HG03103 (cell line): ENCODE measurements at regions not wholly inside any gene's neighbourhood (a gene's known extent, or its start where the extent isn't known, plus 50 kb on each side); places are given as distances from the start of the nearest gene placed in this dataset.

Experiments
- ATAC-seq: cut with Tn5 transposase; IDR thresholded peaks from one replicate; pipeline ENCODE4 v1.9.1; 2021; ENCODE audit warnings: low read depth; ENCODE audit not compliant: unreplicated experiment

DNA sequence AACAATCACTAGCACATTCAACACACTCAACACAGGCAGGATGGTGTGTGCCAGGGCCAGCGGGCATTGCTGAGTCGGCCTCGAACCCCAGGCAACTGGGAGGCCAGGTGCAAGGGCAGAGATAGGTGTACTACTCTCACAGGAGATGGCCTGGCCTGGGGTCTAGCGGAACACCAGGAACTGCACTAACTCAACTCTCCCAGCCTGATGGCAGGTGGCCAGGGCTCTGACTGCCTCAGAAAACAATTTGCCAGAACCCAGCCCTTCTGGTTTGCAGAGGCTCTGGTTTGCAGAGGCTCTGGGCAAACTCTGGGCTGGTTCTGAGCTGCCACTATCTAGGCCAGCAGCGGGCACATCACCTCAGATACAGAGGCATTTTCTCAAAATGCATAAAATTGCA lies 229.2 kb upstream of the CHRNA7 start:
- no peak for ATAC-seq

DNA sequence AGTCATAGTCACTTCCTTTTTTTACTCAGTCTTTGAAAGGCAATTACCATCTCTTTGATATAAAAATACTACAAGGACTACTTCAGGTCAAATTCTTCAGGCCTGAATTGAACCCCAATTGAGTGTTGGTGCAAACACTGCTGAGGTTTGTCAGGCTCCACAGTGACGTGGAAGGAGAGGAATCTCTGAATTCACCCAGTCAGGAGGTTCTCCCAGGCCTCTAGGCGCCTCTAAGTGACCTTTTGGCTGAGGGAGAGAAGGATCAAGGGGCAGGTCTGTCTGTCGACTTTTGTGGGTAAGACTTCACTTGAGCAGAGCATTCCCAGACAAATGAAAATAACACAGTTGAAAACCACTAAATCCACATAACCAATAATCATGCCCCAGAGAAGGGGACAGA lies 227.6 kb upstream of the CHRNA7 start:
- ATAC-seq, result no peak

DNA sequence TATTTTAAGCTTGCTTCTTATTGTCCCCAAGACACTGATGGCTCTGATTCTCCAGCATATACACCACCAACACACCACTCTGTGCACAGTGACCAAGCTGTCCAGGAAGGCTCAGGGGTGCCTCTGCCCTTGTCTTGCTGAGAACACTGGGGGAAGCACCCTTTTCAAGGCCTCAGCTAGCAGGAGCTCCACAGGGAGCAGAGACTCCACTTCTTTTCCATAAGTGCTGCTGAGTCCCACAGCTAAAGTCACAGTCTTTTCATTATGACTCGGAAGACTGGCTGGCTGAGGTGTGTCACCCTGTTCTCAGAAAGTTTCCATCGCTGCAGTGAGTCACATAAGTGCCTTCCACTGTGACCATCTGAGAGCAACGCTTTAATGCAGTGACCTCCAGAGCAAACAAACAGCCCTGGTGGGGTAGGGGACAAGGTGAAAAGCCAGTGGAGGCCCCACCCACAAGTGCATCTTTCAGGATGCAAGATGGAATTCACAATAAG lies 226.9 kb upstream of the CHRNA7 start:
- no peak for ATAC-seq

DNA sequence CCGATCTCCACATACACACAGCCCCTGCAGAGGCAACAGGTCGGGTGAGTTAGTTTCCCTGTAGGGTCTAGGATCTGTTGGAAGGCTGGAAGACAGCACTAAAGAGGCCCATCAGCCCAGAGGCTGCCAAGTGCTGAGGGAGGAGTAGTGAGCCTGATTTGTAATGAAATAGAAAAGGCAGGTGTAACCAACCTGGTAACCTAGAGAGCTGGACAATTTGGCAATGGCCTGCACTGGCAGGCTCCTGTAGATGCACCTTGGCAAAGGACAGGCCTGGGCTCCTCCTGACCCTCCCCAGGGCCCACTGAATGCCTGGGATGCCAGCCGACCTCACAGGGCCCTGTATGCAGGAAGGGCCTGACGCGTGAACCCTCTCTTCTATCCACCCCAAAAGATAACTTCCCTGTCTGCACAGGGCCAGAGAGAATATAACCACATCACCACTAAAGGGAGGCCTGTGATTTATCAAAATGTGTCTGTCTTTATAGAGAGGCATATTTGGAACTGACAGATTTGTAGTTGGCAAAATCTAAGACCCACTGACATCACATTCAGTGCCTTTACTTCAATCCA lies 225.1 kb upstream of the CHRNA7 start:
- no peak for ATAC-seq

DNA sequence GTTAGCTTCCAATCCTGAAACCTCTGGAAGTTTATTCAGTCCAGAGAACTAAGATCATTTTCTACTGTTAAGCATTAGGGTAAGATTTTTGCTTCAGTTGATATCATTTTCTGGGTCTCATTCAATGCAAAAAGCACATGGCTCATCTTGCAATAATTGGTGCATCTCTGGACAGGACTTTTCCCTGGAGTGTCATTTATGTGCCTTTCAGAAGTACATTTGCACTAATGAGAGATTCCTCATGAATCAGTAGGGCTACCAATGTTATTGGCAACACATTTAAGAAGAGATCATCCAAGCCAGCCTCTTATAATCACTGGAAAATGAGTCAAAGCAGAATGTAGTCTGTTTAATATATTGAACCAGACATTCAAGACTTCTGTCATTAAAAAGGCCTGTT lies 224.2 kb upstream of the CHRNA7 start:
- no peak for ATAC-seq

DNA sequence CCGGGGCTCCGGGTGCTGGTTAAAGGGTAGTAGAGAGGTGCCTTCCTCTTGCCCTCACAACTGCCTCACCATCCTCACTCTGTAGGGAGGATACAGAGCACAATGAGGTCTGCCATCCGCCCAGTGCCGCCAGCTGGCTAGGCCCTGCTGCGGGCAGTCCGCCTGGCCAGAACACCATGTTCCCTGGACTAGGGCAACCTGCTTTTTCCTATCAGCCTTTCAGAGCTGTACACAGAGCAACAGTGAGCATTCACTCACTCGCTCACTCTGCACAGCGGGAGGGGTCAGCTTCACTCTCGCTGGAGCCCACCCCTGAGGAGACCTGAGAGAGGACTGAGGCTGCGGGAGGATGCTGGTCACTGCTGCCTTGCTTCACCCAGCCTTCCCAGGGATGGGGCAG lies 218.7 kb upstream of the CHRNA7 start:
- no peak for ATAC-seq

DNA sequence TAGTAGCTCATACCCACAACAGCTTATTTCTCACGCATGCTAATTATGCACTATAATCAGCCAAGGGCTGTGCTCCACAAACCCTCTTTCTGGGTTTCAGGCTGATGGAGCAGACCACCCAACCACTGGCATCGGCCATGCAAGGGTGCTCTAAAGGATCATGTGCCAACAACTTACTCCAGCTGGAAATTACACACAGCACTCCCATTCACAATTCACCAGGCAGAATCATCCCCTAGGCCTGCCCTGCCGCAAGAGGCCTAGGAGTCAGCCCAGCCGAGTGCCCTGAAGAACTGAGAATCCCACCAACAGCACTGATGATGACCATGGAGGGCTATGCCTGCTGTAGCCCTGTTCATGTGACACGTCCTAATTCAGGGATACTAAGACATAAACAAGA lies 216.2 kb upstream of the CHRNA7 start:
- ATAC-seq, result no peak

DNA sequence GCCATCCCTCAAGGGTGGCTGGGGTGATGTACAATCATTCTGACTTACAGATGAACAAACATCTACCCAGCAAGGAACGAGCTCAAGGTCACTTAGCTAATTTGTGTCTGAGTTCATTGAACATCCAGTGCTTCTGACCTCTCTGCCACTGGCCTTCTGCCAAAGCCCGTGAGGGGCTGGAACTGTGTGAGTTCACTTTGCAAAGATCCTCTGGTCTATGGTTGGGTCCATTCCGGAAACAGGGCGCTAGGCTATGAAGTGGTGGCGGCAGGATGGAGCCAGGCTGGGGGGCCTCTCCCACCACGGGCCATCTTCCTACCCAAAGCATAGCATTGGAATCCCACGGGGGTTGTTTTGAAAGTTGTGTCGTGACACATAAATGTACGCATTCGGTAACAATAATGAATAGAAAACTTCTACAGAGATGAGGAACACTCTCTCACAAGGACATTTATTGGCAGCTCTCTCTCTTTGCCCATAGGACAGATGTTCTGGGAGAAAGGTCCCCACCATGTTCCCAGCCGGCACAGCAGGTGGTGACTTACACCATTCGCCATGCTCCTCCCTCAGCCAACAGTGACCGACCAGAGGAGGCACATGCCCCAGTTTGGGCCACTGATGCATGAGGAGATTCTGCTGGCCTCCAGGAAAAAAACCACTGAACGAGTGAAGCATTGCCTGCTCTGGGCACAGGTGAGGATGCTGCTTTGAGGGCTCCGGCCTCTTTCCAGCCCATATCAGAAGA lies 214.7 kb upstream of the CHRNA7 start:
- no peak for ATAC-seq

DNA sequence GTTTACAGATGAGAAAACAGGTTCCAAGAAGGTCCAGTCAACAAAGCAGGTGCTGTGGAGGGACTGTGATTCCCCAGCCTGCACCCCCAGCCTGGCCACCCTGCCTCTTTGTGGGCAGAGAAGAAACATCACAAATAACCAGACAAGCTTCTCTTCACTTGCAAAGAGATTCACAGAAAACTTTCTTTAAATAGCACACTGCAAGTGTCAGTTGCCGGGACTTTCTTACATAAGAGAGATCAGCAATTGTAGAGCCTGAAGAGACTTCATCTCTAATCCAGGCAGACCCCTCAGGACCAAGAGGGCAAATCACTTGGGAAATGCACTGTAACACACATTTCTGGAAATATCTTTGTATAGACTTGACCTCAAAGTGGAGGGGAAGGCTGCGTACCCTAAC lies 207.9 kb upstream of the CHRNA7 start:
- no peak for ATAC-seq

DNA sequence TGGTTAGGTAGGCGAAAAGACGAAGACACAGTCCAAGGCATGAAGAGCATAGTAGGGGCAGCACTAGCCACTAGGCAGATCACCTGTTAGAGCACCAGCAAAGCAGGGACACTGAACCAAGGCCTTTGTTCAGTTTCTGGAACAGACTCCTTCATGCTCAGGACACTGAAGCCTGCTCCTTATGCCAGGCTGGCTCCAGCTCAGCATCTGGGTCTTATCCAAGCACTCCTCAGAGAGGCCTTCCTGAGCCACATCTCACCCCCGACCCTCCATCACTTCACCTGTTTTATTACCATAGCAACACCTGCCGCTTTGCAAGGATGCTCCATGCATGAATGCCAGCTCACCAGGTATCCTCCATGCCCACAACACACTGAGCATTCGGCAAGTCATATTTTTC lies 206.3 kb upstream of the CHRNA7 start:
- no peak for ATAC-seq

DNA sequence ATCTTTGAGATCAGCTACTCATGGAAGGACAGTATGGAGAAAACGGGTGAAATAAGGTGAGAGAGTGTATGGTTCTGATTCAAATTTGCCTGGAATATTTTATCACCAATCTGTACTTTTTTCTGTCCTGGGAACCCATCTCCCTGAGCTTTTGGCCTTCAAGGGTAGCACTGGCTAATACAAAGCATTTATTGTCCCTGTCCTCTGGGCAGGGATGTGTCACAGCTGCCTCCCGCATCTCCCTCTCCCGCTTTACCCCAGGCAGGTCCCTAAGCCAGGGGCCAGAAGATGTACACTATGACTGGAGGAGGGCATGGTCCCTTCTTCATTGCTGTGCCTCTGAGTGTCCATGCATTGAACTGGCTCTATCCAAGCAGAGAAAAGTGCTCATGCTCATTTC lies 201.7 kb upstream of the CHRNA7 start:
- ATAC-seq, result no peak

DNA sequence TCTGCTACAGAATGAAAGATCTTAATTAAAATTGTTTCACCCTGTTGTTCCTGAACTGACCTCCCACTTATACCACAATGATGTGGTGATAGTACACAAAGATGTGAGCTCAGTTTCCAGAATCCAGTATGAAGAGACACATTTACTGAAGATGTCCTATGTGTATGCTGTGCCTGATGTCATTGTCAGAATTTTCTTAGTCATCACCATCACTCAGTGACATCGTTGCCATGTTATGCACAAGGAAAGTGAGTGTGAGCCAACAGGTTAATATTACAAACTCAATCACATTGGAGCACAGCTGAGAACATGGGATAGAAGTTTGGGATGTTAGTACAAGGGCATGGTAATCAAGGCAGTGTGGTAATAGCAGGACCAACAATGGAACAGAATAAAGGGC lies 199.7 kb upstream of the CHRNA7 start:
- no peak for ATAC-seq

DNA sequence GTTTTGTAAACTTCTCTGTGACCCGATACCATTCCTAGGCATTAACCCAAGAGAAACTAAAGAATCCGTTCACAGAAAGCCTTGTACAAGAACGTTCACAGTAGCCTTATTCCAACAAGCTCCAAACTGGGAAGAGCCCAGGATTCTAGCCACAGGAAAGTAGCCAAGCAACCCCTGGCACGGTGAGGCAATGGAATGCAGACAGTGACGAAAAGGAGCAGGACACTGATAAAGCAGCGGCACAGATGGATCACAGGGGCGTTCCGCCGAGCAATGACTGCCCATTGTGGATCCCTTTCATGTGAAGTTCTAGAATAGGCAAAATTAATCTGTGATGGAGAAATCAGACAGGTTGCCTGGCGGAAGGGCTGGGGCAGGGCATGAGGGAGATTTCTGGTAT lies 198.7 kb upstream of the CHRNA7 start:
- ATAC-seq, result no peak

DNA sequence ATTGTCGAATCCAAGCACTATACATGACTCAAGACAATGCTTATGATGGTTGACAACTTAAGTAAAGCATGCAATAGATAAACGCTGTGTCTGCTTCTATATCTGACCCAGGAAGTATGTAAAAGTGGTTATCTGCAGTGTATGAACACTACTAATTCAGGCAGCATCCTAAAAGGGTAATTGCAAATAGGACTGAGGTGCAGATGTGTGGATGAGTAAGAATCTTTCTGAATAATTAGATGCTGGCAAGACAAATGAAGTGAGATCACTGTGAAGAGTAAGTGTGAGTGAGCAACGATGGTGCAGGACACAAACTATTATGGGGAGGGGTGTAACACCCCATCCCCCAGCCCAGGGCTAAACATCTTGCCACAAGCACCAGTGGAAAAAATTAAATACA lies 195.7 kb upstream of the CHRNA7 start:
- no peak for ATAC-seq

DNA sequence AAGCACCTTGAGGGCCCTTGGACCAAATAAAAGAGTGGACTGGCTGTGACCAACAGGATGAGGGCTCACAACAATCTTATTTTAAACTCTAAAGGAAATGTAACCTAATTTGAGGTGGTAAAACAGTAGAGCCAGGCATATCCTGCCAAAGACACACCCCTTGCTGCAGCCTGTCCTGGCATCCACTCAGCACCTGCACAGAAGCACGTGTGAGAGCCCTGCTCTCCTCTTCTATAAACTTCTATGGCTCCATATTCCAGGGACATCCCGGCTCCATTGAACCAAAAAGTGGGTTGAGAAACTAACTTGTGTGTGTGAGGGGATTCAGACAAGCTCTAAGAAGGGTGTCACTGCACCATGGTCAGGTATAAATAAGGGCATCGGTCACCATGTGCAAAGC lies 190.9 kb upstream of the CHRNA7 start:
- no peak for ATAC-seq

DNA sequence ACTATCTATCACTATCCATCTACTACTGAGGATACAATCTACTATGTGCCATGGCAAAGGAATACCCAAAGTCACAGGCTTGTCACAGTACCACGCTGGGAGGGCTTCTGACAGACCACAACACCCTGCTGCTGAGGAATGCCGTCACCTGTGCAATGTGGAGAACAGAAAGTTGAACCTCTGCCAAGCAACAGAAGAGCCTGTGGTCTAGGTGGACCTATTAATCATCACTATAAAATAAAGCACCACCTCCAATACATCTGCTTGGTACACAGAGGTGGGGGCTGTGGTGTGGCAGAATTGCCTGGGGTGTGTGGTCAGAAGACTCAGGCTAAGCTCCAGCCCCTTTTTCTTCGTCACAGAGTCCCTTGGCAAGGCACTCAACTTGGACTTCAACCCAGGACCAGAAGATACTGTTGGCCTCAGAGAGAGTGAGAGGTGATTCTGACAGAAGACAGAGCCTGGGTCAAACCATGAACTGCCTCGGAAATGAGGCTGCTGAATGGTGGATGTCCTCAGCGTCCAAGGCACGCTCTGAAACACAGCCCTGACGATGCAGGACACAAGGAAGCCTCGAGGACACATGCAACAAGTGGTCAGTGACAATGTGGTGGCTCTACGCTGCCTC lies 189.4 kb upstream of the CHRNA7 start:
- no peak for ATAC-seq

DNA sequence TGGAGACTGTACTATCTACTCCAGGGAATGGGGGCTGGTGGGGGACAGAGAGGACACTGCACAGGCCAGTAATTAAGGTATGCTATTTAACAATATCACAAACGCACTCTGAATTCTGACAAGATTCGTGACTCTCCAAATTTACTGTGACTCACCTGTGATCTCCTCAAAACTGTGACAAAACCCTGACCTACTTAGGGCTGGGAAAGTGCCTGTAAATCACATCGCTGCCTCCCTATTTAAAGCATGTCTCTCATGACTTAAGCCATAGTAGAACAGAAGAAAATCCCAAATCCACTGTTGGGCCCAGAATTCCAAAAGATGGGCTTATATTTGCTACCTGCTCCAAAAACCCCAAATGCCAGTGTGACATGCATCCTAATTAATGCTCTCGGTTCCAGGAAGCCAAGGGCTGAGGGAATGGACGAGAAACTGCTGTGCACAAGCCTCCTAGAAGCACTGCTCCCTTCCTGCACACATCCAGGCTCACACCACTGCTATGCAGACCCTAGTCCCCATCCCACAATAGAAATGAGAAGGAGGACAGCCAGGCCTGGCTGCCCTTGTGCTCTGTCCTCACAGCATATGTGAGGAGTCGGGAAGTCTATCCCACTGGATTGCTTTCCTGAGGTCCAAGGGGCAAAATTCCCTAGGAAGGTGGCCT lies 187.7 kb upstream of the CHRNA7 start:
- no peak for ATAC-seq

DNA sequence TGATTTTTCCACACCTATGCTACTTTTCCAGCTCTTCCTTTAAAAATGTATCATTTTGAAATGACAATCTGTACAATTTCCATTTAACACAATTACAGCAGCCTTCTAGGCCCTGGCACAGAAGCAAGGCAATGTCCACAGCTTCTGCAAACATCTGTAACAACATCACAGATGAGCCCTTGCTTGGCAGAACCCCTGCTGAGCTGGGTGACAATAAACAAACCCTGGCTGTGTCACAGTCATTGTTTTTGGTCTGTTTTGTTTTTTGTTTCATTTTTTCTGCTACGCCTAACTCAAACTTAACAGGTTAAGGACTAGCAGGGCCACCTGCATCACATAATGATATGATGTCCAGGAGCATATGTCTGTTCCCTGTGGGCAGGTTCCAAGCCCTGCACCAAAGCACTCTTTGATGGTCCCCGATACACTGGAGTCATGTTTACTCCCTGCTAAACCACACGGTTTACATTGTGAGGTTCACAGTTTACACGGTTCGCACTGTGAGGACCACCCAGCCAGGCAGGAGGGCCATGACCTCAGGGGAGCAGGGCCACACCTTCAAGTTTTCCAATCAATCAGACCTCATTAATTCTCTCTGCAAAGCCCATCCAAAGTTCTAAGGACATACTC lies 186.8 kb upstream of the CHRNA7 start:
- ATAC-seq, result no peak

DNA sequence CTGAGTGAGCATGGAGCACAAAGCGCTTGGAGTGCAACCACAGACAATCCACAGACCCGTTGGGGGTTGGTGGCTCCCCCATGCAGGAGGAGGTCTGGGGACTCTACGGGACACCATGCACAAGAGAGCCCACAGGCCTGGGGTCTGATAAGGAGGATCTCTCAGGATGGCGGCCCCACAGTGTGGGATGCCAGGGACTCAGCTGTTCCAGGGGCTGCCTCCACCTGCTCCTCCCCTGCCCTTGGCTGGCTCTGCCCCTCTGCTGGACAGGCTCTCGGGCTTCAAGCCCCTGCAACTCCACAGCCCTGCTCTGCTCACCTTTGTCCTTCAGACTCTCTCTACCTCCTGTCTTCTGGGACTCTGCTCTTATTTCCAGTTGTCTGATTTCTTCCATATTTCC lies 184.5 kb upstream of the CHRNA7 start:
- ATAC-seq, result no peak

DNA sequence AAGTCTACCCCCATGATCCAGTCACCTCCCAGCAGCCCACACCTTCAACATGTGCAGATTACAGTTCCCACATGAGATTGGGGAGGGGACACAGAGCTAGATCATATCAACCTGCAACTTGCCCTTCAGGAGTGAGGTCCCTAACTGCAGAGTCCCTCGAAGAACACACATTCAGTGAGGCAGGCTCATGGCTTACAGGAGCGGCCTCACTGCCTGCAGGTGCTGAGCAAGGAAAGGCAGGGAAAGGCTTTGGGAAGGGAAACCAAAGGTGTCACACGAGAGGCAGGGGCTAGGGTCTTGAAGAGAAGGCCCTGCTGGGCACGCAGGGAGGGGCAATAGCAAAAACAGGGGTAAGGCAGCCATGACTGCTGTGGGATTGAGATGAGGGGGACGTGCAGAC lies 182.4 kb upstream of the CHRNA7 start:
- no peak for ATAC-seq

DNA sequence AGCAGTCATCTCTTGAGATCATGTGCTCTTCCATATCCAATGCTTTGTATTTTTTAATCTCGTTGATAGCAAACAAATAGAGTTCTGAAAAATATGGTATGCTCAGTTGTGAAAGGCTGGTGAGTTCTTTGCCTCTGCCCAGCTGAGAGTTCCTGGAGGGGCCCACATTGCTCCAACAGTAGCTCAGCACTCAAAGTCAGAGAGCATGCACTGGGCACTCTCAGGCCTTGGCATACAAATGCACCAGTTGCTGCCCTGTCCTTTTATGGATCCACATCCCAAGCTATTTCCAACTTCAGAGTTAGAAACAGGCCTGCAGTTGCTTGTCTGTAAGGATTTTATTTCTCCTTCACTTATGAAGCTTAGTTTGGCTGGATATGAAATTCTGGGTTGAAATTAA lies 181.7 kb upstream of the CHRNA7 start:
- ATAC-seq, result no peak
